Transverse colon (tissue), 4 donors: ENCODE measurements at regions not wholly inside any gene's neighbourhood (a gene's known extent, or its start where the extent isn't known, plus 50 kb on each side); places are given as distances from the start of the nearest gene placed in this dataset.

Experiments
- CTCF ChIP-seq, 5 experiments: fragments of 200-600 bp in 3 of 5; fragments of 450-650 bp in 2 of 5; sonication (generic) in 3 of 5; IDR thresholded peaks; 1 replicate in 2 of 5; 2 replicates in 3 of 5; pipeline ENCODE4 v1.5.1; 2016 to 2017; ENCODE audit warnings: antibody characterized with exemption in 5 of 5, inconsistent platforms in 3 of 5, mild to moderate bottlenecking in 2 of 5, moderate library complexity in 1 of 5
- EP300 ChIP-seq: sonication (generic); formaldehyde crosslinking; IDR thresholded peaks from one replicate; pipeline ENCODE4 v1.6.1; 2017; ENCODE audit warnings: antibody characterized with exemption, low read depth
- POLR2AphosphoS5 ChIP-seq, 3 donors: sonication (generic); formaldehyde crosslinking; IDR thresholded peaks; one replicate each; pipeline ENCODE4 v1.6.1; 2016; ENCODE audit warnings: antibody characterized with exemption in 3 of 3

- TF ChIP-seq CTCF (IDR thresholded peaks at IDR 0.05), result no peak
- TF ChIP-seq POLR2AphosphoS5 (IDR thresholded peaks at IDR 0.05), result no peak
- no peak for TF ChIP-seq EP300
Observed at GRCh38 chr5:17394086-17394485, 103.9 kb upstream of the TAF11L2 start.
